GM21360 (cell line): ENCODE measurements at regions not wholly inside any gene's neighbourhood (a gene's known extent, or its start where the extent isn't known, plus 50 kb on each side); places are given as distances from the start of the nearest gene placed in this dataset.
"Not testable (repeated sequence)": the region's sequence is repeated elsewhere in the genome, so short reads cannot be mapped to it uniquely, and the experiment has no call there.

Experiments
- ATAC-seq: cut with Tn5 transposase; IDR thresholded peaks from one replicate; pipeline ENCODE4 v1.9.1; 2021; ENCODE audit warnings: mild to moderate bottlenecking, moderate library complexity; ENCODE audit not compliant: unreplicated experiment

GRCh38 chrX:145393702-145394235 is 146.5 kb downstream of the SPANXN1 start:
- ATAC-seq, result no peak

GRCh38 chrX:145394344-145394743 is 147.0 kb downstream of the SPANXN1 start:
- ATAC-seq, result no peak

GRCh38 chrX:145396612-145397011 is 149.3 kb downstream of the SPANXN1 start:
- no peak for ATAC-seq

GRCh38 chrX:145405012-145405411 is 157.7 kb downstream of the SPANXN1 start:
- peak; percentile 83 for ATAC-seq

GRCh38 chrX:145410622-145411021 is 163.3 kb downstream of the SPANXN1 start:
- ATAC-seq, result no peak

GRCh38 chrX:145436211-145436610 is 188.9 kb downstream of the SPANXN1 start:
- not testable (repeated sequence) for ATAC-seq

- ATAC-seq, result no peak
Measured at GRCh38 chrX:145464650-145465049, 217.3 kb downstream of the SPANXN1 start.

GRCh38 chrX:145475725-145476124 is 228.4 kb downstream of the SPANXN1 start:
- no peak for ATAC-seq

GRCh38 chrX:145484740-145485139 is 237.4 kb downstream of the SPANXN1 start:
- ATAC-seq, result no peak

GRCh38 chrX:145502670-145503069 is 255.4 kb downstream of the SPANXN1 start:
- no peak for ATAC-seq

GRCh38 chrX:145506214-145506613 is 258.9 kb downstream of the SPANXN1 start:
- no peak for ATAC-seq

GRCh38 chrX:145524931-145525330 is 277.6 kb downstream of the SPANXN1 start:
- no peak for ATAC-seq

GRCh38 chrX:145532176-145532780 is 285.0 kb downstream of the SPANXN1 start:
- ATAC-seq, result no peak

GRCh38 chrX:145533534-145533933 is 284.1 kb upstream of the SLITRK2 start:
- no peak for ATAC-seq

- ATAC-seq, result no peak
Measured at GRCh38 chrX:145549496-145549895, 268.1 kb upstream of the SLITRK2 start.

- ATAC-seq, result no peak
Measured at GRCh38 chrX:145552643-145553042, 265.0 kb upstream of the SLITRK2 start.

GRCh38 chrX:145553702-145554101 is 263.9 kb upstream of the SLITRK2 start:
- ATAC-seq, result no peak

GRCh38 chrX:145563159-145563558 is 254.5 kb upstream of the SLITRK2 start:
- ATAC-seq, result no peak

- ATAC-seq, result no peak
Measured at GRCh38 chrX:145609951-145610511, 207.6 kb upstream of the SLITRK2 start.

GRCh38 chrX:145613894-145614293 is 203.7 kb upstream of the SLITRK2 start:
- no peak for ATAC-seq

- no peak for ATAC-seq
Measured at GRCh38 chrX:145620666-145621065, 197.0 kb upstream of the SLITRK2 start.

GRCh38 chrX:145623453-145623852 is 194.2 kb upstream of the SLITRK2 start:
- ATAC-seq, result no peak

- no peak for ATAC-seq
Measured at GRCh38 chrX:145630081-145630480, 187.5 kb upstream of the SLITRK2 start.
